Loucy (cell line): ENCODE measurements at regions not wholly inside any gene's neighbourhood (a gene's known extent, or its start where the extent isn't known, plus 50 kb on each side); places are given as distances from the start of the nearest gene placed in this dataset.

ENCODE experiments used
- CTCF ChIP-seq: fragments of 200-600 bp; sonication (generic); conservative IDR thresholded peaks from 2 replicates; pipeline ENCODE4 v1.5.1; 2014; ENCODE audit warnings: mild to moderate bottlenecking, antibody characterized with exemption, low read length
- EZH2phosphoT487 ChIP-seq: fragments of 200-600 bp; IDR thresholded peaks from 2 replicates; pipeline ENCODE4 v1.6.1; 2018; ENCODE audit warnings: antibody characterized with exemption, mild to moderate bottlenecking, moderate library complexity, borderline replicate concordance

GRCh38 chr11:131199015-131199280 lies 171.5 kb upstream of the NTM start:
- TF ChIP-seq CTCF = no peak
- TF ChIP-seq EZH2phosphoT487 = no peak
